ENCODE measurements at regions not wholly inside any gene's neighbourhood (a gene's known extent, or its start where the extent isn't known, plus 50 kb on each side); places are given as distances from the start of the nearest gene placed in this dataset.

GRCh38 chr6:11367638-11368199 lies 135.3 kb upstream of the NEDD9 start:
- no peak for TF ChIP-seq CTCF (IDR thresholded peaks at IDR 0.05; ENCODE audit: insufficient read depth, low read depth, low read length)
- H3K4me3 ChIP-seq (ENCODE audit: low read depth, low read length) = no peak overlapping the region
- DNase-seq (ENCODE audit: low read depth) = no peak

- TF ChIP-seq CTCF (IDR thresholded peaks at IDR 0.05; ENCODE audit: insufficient read depth, low read depth, low read length) = no peak
- no peak overlapping the region for H3K4me3 ChIP-seq (ENCODE audit: low read depth, low read length)
- DNase-seq (ENCODE audit: low read depth) = no peak
Measured at GRCh38 chr6:11366934-11367637, 134.6 kb upstream of the NEDD9 start.

- no peak for TF ChIP-seq CTCF (IDR thresholded peaks at IDR 0.05; ENCODE audit: insufficient read depth, low read depth, low read length)
- H3K4me3 ChIP-seq (ENCODE audit: low read depth, low read length) = no peak overlapping the region
- DNase-seq (ENCODE audit: low read depth) = no peak
Measured at GRCh38 chr6:11366183-11366933, 133.9 kb upstream of the NEDD9 start.

GRCh38 chr6:11364971-11365397 lies 132.5 kb upstream of the NEDD9 start:
- TF ChIP-seq CTCF (IDR thresholded peaks at IDR 0.05; ENCODE audit: insufficient read depth, low read depth, low read length) = no peak
- peak; percentile 83 for DNase-seq (ENCODE audit: low read depth)
- no peak overlapping the region for H3K4me3 ChIP-seq (ENCODE audit: low read depth, low read length)

GRCh38 chr6:11363881-11364576 lies 131.6 kb upstream of the NEDD9 start:
- H3K4me3 ChIP-seq (ENCODE audit: low read depth, low read length) = no peak overlapping the region
- no peak for DNase-seq (ENCODE audit: low read depth)
- no peak for TF ChIP-seq CTCF (IDR thresholded peaks at IDR 0.05; ENCODE audit: insufficient read depth, low read depth, low read length)

- TF ChIP-seq CTCF (IDR thresholded peaks at IDR 0.05; ENCODE audit: insufficient read depth, low read depth, low read length) = no peak
- no peak for DNase-seq (ENCODE audit: low read depth)
Measured at GRCh38 chr6:11362564-11362963, 130.1 kb upstream of the NEDD9 start.

More at GRCh38 chr6:11362564-11362963, 130.1 kb upstream of the NEDD9 start:
- no peak overlapping the region for H3K4me3 ChIP-seq (ENCODE audit: low read depth, low read length)
